ENCODE measurements at regions not wholly inside any gene's neighbourhood (a gene's known extent, or its start where the extent isn't known, plus 50 kb on each side); places are given as distances from the start of the nearest gene placed in this dataset.
"Not testable (repeated sequence)": the region's sequence is repeated elsewhere in the genome, so short reads cannot be mapped to it uniquely, and the experiment has no call there.

GRCh38 chr3:14252321-14253021 lies 73.9 kb downstream of the LSM3 start:
- DNase-seq (ENCODE audit: low read depth in 4 of 4, low spot score in 3 of 4), result no peak

DNA sequence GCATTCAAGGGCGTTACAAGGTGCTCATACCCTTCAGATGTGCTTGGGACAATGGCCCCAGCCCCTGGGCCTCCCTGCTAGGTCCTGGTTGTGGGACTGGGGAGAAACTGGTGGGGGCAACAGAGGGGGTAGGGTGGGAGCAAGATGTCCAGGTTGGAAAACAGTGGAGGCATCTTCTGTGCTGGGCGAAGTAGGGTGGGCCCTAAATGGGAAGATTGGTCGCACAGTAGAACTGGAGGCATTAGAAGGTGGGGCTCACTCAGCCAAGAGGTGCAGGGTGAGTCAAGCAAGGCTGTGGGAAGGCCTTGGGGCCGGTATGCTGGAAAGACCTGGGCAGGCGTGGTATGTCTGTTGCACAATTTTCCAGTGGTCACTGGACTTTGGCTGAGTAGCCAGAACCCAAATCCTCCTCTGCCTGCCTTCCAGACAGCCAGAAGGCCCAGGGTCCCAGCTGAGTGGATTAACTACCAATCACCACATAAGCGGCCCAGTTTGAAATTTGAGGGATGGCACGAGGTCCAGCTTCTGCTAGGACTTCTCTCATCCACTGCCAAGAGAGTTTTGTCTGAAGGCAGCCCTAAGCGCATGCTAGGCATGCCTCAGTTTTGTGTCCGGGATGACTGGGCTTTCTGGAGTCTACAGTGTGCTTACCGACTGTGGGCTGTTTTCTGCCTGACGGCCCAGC lies 74.5 kb downstream of the LSM3 start:
- DNase-seq (ENCODE audit: low read depth in 4 of 4, low spot score in 3 of 4), result no peak

DNA sequence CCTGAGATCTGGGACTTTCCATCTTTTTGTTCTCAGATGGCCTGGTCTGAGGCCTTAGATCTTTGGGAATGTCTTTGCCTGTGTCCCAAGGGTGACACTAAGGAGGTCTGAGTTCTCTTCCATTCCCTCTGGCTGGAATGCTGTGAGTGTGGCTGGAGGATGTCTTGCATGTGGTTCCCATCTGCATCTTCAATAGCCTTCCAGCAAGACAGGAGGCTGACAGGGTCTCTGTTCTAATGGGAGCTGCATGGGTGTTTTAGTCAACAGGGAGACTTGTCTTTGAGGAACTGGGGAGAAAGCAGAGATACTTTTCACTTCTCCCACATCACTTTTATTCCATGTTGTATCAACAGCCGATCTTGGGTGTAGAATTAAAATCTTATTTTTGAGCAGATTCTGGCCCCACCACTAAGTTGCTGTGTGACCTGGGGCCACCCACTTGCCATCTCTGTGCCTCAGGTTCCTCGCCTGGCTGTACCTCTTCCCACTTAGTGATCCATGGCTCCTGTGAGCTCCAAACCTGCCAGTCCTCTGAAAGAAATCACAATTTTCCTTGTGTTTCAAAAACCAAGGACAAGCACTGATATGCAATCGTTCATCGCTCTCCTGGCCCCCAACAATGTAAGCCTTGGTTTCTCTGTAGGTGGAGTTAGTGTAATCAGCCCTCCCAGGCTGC lies 75.2 kb downstream of the LSM3 start:
- DNase-seq (ENCODE audit: low read depth in 4 of 4, low spot score in 3 of 4), result no peak

- no peak for DNase-seq (ENCODE audit: low read depth in 4 of 4, low spot score in 3 of 4)
Measured at GRCh38 chr3:14254812-14255702, 76.4 kb downstream of the LSM3 start.

DNA sequence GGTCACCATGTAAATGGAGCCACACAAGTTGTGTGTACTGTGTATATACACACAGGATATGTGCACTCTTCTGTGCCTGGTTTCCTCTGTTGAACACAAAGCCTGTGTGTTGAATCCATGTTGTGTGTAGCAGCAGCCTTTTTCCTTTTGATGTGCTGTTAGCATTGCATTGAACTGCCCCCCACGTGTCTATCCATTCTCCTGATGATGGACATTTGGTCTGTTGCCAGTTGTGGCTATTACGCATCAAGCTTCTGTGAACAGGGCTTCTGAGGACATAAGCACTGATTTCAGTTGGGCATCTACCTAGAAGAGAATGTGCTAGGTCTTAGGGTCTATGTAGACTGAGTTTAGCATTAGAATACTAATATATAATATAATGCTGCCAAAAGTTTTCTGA lies 77.4 kb downstream of the LSM3 start:
- DNase-seq (ENCODE audit: low read depth in 4 of 4, low spot score in 3 of 4), result no peak

DNA sequence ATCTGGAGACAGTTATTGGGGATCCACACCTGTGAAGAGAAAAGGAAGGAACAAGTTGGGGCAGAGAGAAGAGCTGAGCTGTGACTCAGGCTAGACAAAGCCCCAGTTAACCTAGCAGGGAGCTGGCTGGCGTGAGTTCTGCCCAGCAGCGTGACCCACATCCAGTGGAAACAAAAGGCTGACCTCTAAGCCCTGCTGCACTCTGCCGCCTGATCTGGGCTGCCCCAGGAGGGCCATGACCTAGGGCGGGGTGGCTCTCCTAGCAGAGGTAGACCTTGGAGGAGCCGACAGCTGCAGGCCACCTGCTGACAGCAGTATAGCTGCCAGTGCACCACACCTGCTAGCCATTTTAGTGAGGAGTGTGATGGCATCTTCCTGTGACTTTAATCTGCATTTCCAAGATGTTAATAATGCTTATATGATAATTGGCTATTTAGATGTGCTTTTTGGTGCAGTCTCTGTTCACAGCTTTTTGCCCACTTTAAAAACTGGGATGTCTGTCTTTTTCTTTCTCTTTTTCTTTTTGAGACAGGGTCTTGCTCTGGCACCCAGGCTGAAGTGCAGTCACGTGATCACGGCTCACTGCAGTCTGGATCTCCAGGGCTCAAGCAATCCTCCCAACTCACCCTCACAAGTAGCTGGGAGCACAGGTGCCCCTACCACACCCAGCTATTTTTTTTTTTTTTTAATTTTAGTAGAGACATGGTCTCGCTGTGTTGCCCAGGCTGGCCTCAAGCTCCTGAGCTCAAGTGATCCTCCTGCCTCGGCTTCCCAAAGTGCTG lies 78.1 kb downstream of the LSM3 start:
- DNase-seq (ENCODE audit: low read depth in 4 of 4, low spot score in 3 of 4), result no peak

GRCh38 chr3:14258906-14259904 lies 80.6 kb downstream of the LSM3 start:
- DNase-seq (ENCODE audit: low read depth in 4 of 4, low spot score in 3 of 4), result no peak

- no peak for DNase-seq (ENCODE audit: low read depth in 4 of 4, low spot score in 3 of 4)
Measured at GRCh38 chr3:14260463-14260862, 81.8 kb downstream of the LSM3 start.

- peak; percentile 53 to 73 (median 70) for DNase-seq (ENCODE audit: low read depth in 4 of 4, low spot score in 3 of 4)
Measured at GRCh38 chr3:14261229-14261628, 82.6 kb downstream of the LSM3 start.

DNA sequence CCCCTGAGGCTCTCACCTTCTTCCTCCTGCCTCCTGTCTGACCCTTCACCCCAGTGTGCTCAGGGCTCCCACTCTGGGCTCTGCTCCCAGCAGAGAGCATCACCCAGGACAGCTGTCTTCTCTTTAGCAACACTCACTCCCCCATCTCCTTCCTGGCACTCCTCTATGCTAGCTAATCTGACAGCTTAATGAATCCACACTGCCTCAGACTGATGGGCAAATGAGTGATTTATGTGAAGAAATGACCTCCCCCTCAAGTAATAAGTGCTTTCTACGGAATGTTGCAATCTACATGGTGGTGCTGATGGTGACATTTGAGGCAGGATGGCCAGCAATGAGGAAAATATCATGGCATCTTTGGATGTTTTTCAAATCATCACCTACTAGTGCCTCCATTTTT lies 83.6 kb downstream of the LSM3 start:
- no peak for DNase-seq (ENCODE audit: low read depth in 4 of 4, low spot score in 3 of 4)

DNA sequence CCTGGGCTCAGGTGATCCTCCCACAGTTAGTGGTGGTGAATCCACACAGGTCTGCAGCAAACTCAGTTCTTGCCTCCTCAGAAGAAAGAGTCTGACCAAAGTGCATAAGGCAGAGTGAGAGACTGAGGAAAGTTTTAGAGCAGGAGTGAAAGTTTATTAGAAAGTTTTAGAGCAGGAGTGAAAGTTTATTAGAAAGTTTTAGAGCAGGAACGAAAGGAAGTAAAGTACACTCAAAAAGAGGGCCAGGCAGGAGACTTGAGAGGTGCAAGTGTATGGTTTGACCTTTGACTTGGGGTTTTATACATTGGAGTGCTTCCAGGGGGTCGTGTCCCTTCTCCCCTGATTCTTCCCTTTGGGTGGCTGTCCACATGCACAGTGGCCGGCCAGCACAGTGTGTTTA lies 84.2 kb downstream of the LSM3 start:
- DNase-seq (ENCODE audit: low read depth in 4 of 4, low spot score in 3 of 4), result no peak

- DNase-seq (ENCODE audit: low read depth in 4 of 4, low spot score in 3 of 4), result no peak
Measured at GRCh38 chr3:14263317-14264005, 84.8 kb downstream of the LSM3 start.

GRCh38 chr3:14265246-14265962 lies 86.8 kb downstream of the LSM3 start:
- DNase-seq (ENCODE audit: low read depth in 4 of 4, low spot score in 3 of 4), result no peak

DNA sequence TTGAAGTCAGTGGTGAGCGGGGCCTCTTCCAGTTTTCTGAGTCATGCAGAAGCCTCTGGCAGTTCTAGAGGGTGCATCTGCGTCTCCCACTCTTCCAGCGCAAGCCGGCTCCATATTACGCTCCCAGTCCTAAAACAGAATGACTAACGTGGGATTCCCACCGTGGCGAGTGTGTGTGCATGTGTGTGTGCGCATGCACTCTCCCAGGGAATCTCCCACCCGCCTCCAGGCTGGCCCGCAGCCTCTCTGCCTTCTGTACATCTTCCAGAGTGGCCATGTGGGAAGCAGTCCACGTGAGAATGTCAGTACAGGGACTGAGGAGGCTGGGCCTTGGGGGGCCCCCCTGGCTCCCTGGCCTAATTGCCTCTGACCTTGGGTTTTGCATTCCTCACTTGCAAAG lies 87.7 kb downstream of the LSM3 start:
- DNase-seq (ENCODE audit: low read depth in 4 of 4, low spot score in 3 of 4), result no peak

DNA sequence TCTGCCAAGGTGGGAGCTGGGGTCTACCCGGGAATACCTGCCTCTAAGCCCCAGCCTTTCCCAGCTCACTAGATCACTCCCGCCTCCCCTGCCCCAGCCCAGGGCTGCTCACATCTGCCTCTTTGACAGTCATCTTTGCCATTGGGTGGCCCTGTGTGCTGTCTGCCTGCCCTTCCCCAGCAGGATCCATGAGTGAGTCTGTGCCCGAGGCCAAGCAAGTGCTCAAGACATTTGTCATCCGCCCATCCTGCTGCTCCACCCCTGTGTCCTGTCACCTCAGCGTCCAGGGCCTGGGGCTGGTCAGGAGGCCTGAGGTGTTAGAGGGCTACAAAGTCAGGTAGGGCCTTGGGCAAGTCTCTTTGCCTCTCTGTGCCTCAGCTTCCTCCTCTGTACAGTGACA lies 89.4 kb downstream of the LSM3 start:
- no peak for DNase-seq (ENCODE audit: low read depth in 4 of 4, low spot score in 3 of 4)

DNA sequence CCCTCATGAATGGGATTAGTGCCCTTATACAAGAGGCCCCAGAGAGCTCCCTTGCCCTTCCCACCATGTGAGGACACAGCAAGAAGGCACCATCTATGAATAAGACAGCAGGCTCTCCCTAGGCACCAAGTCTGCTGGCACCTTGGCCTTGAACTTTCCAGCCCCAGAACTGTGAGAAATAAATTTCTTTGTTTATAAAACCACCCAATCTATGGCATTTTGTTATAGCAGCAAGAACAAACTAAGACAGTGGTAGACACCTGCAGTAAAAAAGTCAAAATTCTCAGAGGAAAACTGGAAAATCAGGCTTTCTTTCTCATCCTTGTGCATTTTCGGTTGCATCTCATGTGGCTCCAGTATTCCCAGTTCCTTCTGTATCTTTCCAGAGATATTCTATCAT lies 90.3 kb downstream of the LSM3 start:
- DNase-seq (ENCODE audit: low read depth in 4 of 4, low spot score in 3 of 4), result no peak

DNA sequence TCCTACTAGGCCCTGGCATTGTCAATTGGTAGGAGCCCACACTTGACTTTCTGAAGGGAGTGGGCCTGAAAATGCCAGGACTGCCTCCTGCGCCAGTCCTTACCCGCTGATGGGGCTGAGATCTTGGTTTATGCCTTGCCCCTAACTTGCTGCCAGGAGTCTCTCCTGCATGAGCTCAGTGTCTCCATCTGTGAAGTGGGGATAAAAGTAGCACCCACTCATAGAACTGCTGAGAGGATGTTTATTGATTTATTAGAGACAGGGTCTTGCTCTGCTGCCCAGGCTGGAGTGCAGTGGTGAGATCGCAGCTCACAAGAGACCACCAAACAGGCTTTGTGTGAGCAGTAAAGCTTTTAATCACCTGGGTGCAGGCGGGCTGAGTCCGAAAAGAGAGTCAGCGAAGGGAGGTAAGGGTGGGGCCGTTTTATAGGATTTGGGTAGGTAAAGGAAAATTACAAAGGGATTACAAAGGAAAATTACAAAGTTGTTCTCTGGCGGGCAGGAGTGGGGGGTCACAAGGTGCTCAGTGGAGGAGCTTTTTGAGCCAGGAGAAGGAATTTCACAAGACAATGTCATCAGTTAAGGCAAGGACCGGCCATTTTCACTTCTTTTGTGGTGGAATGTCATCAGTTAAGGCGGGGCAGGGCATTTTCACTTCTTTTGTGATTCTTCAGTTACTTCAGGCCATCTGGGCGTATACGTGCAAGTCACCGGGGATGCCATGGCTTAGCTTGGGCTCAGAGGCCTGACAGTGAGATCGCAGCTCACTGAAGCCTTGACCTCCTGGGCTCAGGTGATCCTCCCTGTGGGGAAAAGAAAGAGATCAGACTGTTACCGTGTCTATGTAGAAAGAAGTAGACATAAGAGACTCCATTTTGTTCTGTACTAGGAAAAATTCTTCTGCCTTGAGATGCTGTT lies 93.7 kb downstream of the LSM3 start:
- not testable (repeated sequence) for DNase-seq (ENCODE audit: low read depth in 4 of 4, low spot score in 3 of 4)
